H1 (cell line): ENCODE measurements at regions not wholly inside any gene's neighbourhood (a gene's known extent, or its start where the extent isn't known, plus 50 kb on each side); places are given as distances from the start of the nearest gene placed in this dataset.

Source experiments
- ASH2L ChIP-seq: fragments of 200-600, 300-600 bp; sonication (generic); IDR thresholded peaks from one replicate; pipeline ENCODE4 v1.7.1; 2017; ENCODE audit warnings: low read length
- POLR2AphosphoS5 ChIP-seq: IDR thresholded peaks from 2 replicates; pipeline ENCODE4 v1.6.1; 2011; ENCODE audit warnings: low read depth, low read length
- SUZ12 ChIP-seq: fragments of 200-600 bp; sonication (generic); IDR thresholded peaks from 2 replicates; pipeline ENCODE4 v1.6.1; 2012; ENCODE audit warnings: mild to moderate bottlenecking, inconsistent platforms, low read length, moderate library complexity, mixed read lengths

- TF ChIP-seq SUZ12 (no peak), ASH2L (no peak), POLR2AphosphoS5 (no peak)
Measured at GRCh38 chr3:148191966-148192365, 505.7 kb upstream of the AGTR1 start (continued).
